NCI-H1105 treated with DMSO at 0.1 percent for 48 hours (cell line): ENCODE measurements at regions not wholly inside any gene's neighbourhood (a gene's known extent, or its start where the extent isn't known, plus 50 kb on each side); places are given as distances from the start of the nearest gene placed in this dataset.

ENCODE experiments used
- DNase-seq: peaks from one replicate; lab custom pipeline; 2025; lab: John Stamatoyannopoulos, UW

GRCh38 chr11:134624166-134624920 lies 212.3 kb upstream of the B3GAT1 start:
- no peak for DNase-seq

DNA sequence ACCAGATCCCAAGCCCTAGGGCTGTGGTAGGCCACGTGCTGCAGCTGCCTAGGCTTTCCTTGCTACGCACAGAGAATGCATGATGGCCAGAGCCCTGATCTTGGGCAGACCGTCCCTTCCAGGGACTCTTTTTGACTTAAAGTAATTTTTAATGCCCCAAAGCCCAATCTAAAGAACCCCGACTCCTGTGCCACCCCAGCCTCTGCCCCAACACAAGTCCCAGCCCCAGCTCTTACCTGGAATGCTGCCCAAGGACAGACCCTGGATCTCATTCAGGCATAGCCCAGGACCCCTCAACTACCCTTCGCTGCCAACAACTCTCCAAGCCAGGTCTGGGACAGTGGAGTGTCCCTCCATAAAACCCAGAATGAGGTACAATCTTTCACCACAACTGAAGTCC lies 211.7 kb upstream of the B3GAT1 start:
- no peak for DNase-seq

GRCh38 chr11:134622458-134622857 lies 210.4 kb upstream of the B3GAT1 start:
- no peak for DNase-seq

DNA sequence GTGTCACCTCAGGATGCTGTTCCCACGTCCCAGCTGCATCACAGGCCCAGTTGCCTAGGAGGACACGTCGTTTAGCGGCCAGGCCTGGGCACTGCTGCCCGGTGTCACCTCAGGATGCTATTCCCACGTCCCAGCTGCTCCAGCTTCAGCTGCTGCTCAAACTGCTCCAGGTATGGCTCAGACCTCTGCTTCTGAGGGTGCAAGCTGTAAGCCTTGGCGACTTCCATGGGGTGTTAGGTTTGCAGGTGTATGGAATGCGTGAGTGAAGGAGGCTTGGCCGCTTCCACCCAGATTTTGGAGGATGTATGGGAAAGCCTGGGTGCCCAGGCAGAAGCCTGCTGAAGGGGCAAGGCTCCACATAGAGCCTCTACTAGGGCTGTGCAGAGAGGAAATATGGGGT lies 205.3 kb upstream of the B3GAT1 start:
- DNase-seq, result no peak

DNA sequence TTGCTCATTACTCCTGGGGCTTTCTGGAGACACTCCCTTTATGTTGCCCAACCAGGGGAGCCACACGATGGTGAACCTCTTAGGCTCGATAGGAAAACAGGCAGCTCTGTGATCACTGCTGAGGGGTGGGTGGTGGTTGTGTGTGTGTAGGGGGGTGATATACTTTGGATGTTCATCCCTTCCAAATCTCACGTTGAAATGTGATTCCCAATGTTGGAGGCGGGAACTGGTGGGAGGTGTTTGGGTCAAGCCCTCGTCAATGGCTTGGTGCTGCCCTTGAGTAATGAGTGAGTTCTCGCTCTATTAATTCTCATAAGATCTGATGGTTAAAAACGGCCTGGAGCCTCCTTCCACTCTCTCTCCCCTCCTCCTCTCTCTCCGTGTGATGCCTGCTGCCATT lies 204.0 kb upstream of the B3GAT1 start:
- no peak for DNase-seq

- DNase-seq, result no peak
These were observed 203.1 kb upstream of the B3GAT1 start for GRCh38 chr11:134615041-134615615.

DNA sequence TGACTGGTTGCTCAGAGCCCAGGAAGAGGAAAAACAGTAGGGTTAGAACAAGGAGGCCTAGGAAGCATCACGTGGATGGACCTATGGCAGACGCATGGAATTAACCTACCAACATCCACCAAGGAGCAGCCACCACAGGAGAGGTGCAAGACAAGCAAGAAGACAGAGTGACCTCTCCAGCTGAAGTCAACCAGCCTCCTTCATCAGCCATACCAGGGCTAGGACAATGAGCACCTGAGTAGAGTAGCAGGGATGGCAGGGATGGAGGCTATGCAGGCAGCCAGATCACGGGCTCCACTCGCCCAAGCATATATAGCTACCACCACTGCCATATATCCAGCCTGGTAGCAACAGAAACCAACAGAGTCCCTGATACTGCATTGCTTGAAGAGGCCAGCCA lies 202.1 kb upstream of the B3GAT1 start:
- DNase-seq, result no peak

GRCh38 chr11:134613646-134614045 lies 201.6 kb upstream of the B3GAT1 start:
- DNase-seq, result peak; percentile 29

DNA sequence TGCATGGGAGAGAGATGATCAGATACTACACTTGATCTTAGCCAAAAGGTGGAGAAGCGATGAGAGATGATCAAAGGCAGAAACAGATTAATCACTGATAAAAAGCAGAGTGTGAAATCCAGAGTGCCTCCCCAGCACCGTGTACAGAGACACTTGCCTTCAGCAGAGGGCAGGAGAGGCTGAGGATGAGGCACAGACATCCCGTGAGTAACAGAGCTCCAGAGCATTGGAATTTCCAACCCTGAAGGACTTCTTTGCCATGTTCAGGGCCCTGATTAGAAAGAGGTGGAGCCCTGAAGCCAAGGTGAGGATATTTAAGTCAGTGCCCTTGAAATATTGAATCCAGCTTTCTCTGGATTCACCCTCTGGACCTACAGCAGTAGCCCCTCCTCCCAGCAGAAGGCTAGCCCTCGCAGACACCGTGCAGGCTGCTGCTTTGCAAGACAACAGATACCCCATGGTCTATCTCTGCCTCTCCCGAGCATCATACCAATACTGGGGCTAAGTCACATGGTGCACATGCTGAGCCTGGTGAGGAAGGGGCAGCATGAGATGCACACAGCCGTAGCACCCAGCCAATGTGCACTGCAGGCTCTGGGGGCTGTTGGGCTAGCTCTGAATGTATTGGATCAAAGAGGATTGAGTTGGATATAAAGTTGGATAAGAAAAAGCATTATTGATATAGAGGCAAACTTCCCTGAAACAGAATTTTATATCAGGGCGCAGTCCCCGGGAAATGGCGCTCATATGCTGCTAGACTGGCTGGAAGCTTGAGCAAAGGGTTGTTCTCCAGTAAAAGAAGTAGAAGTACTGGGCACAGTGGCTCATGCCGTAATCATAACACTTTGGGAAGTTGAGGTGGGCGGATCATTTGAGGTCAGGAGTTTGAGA lies 200.3 kb upstream of the B3GAT1 start:
- DNase-seq, result no peak

DNA sequence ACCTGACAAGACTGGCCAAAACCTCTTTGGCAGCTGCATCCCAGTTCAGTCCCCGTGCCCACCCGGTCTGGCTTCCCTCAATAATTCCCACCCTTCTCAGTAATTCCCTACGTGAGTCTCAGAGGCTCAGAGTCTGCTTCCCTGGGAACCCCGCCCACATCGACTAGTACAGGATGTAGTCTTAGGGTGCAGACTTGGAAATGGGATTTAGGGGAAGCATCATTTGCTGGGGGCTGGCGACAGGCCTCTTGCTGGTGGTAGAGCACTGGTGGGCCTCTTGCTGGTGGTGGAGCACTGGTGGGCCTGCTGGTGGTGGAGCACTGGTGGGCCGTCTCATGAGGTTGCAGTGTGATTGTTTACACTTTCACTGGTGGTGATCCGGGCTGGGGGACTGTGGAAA lies 199.5 kb upstream of the B3GAT1 start:
- no peak for DNase-seq

DNA sequence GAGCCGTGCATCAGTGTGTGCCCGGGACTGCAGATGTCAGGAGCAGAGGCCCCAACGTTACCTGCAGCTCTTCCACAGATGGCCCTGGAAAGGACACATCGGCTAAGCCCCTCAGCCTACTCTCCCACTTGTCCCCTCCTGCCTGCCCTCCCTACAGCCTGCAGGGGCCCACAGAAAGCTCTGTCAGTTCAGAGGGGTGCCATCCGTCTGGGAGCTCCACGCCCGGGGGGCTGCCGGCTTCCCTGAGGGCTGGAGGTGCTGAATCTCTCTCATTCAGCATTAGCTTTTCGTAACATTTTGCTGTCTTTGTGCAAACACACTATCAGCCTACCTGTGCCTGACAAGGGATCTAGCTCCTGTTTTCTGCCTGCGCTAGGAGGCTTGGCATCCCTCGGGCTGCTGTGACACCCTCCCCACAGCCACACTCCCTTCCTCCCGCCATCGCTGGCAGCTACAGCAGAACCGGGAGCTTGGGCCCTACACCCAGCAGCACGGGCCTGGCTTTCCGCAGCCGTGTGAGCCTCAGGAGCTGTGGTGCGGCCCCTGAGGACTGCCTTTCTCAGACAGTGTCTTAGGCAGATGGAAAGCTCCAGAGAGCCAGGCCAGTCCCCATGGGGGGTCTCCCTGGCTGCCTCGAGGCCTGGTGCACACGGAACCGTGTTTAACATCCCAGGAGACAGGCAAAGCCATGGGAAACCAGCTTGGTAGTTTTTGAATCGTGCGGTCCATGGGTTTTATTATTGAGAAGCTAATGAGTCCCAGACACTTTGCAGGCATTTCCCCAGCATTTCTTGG lies 198.3 kb upstream of the B3GAT1 start:
- DNase-seq, result no peak

DNA sequence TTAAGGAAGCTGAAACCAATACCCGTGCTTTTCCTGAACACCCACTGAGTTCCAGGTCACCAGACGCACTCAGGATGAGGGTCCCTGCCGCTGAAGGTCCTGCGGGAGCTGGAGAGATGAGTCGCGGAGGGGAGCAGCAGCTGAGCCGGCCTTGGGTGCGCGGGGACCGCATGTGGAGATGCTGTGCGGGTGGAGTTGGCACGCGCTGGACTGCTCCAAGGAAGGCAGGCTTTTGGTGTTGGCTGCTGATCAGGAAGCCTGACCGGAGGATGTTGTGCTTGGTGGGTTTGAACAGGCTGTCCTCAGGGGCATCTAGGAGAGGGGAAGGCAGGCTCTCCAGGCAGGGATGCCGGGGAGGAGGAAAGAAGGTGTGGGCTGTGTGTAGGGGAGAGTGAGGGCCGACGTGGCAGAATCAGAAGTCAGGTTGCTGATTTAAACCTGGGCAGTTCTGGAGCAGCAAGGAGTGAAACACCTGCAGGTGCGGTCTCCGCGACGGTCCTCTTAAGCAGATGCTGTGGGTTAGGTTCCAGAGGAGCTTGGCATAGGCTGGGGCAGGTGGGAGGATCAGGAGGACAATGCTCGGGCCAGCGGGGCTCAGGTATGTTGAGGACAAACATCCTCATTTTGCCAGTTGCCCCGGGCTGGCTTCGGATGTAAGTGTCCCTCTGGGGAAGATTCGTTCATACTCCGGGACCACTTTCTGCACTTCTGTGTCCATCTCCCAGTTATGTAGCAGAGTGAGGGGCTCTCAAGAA lies 197.5 kb upstream of the B3GAT1 start:
- DNase-seq, result no peak

- no peak for DNase-seq
These were observed 196.1 kb upstream of the B3GAT1 start for GRCh38 chr11:134607963-134608750.

GRCh38 chr11:134606251-134606650 lies 194.2 kb upstream of the B3GAT1 start:
- DNase-seq, result no peak

GRCh38 chr11:134604886-134605285 lies 192.8 kb upstream of the B3GAT1 start:
- no peak for DNase-seq

DNA sequence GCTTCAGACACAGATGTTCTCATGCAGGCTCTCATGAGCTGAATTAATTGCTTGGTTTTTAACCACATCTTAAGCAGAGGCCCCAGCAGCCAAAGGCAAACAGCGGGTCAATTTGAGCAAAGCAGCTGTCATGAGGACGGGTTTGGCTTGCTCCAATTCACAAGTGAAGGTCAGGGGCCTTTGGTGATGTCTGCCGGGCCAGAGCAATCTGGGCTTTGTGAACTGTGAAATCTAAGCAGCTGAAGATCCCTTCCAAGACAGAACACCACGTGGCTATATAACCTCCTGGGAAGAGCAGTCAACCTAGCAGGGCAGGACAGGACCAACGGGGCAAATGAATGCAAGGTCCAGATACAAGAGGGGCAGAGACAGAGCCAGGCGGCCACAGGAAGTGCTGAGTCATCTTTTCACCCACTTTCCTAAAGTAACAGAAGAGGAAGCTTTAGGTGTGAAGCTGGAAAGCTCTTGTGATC lies 187.3 kb upstream of the B3GAT1 start:
- DNase-seq, result no peak

GRCh38 chr11:134598368-134598767 lies 186.3 kb upstream of the B3GAT1 start:
- DNase-seq, result no peak

DNA sequence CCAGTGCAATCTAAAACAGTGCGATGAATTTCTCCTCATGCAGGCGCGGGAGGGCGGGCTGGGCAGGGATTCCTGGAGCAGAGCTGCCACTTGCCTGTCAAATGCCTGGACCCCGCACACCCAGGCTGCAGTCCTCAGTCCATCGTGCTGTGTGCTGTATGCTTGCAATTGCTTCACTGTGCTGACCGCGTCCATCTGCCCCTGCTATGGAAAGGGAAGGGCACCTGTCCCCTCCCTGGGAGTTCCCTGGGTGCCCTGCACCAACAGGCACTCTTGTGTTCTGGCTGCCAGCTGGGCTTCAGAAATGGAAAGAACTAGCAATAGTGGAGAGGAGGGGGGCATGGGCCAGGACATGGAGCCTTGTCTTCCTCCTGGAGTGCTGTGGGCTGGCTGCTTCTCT lies 185.4 kb upstream of the B3GAT1 start:
- DNase-seq, result no peak

DNA sequence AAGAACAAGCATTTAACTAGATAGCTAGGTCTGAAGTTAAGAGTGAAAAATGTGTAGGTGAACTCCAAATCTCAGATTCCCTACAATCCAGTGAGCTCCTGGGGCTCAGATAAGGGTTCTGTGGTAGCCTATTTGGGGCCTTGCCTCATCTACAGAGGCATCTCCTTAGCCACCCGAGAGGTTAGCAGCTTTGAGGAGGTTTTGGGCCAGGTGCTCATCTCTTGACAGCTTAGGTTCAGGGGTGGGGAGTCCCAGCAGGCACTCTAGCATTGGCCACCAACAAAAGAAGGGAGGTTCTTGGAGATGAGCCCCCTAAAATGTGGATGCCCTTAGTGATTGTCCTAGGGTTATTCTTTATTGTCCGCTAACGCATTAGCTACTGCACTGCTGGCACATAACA lies 184.4 kb upstream of the B3GAT1 start:
- DNase-seq, result no peak

GRCh38 chr11:134592391-134592990 lies 180.4 kb upstream of the B3GAT1 start:
- peak; percentile 26 for DNase-seq
